ENCODE measurements at regions not wholly inside any gene's neighbourhood (a gene's known extent, or its start where the extent isn't known, plus 50 kb on each side); places are given as distances from the start of the nearest gene placed in this dataset.

GRCh38 chr1:48099072-48099773, 102.0 kb upstream of the TRABD2B start:
- Histone ChIP-seq H3K27ac (ENCODE audit: low read depth, low read length, poor library complexity, severe bottlenecking) (no peak overlapping the region), H3K9me3 (ENCODE audit: low read length) (no peaks in the 10 kb centered on the region), H3K4me2 (ENCODE audit: low read length) (no peak overlapping the region), H3K4me3 (ENCODE audit: low read depth, low read length, poor library complexity, severe bottlenecking) (no peak overlapping the region), H4K20me1 (ENCODE audit: insufficient read depth, low read length) (no peaks in the 10 kb centered on the region), H3K79me2 (ENCODE audit: insufficient read depth, low read depth, low read length) (no peaks in the 10 kb centered on the region), H3K9me2 (ENCODE audit: insufficient read depth, low read length) (no peaks in the 10 kb centered on the region), H2AFZ (ENCODE audit: low read length) (no peak overlapping the region), H3K36me3 (ENCODE audit: insufficient read depth, low read length) (no peaks in the 10 kb centered on the region), H3K4me1 (ENCODE audit: insufficient read depth, low read length, poor library complexity, severe bottlenecking) (no peaks in the 10 kb centered on the region)
- no peak for DNase-seq (ENCODE audit: low spot score)
- BruUV-seq (replicated peaks) = no TSS peak
- ChIA-PET POLR2A (no interaction called here), CTCF (ENCODE audit: unreplicated experiment) (no interaction called here)
- no peak for TF ChIP-seq EZH2phosphoT487 (IDR thresholded peaks at IDR 0.05; ENCODE audit: borderline replicate concordance, low read depth, low read length)
- TF ChIP-seq CTCF (conservative IDR thresholded peaks at IDR 0.05; ENCODE audit: low read length) = no peak
- intact Hi-C loops (cut with micrococcal nuclease; ENCODE audit: unreplicated experiment) = no loop called here

- Histone ChIP-seq H4K20me1 (ENCODE audit: insufficient read depth, low read length) (no peaks in the 10 kb centered on the region), H3K79me2 (ENCODE audit: insufficient read depth, low read depth, low read length) (no peaks in the 10 kb centered on the region), H3K4me3 (ENCODE audit: low read depth, low read length, poor library complexity, severe bottlenecking) (no peak overlapping the region), H2AFZ (ENCODE audit: low read length) (no peak overlapping the region), H3K9me3 (ENCODE audit: low read length) (no peaks in the 10 kb centered on the region), H3K27ac (ENCODE audit: low read depth, low read length, poor library complexity, severe bottlenecking) (no peak overlapping the region), H3K4me2 (ENCODE audit: low read length) (no peak overlapping the region), H3K9me2 (ENCODE audit: insufficient read depth, low read length) (no peaks in the 10 kb centered on the region), H3K4me1 (ENCODE audit: insufficient read depth, low read length, poor library complexity, severe bottlenecking) (no peaks in the 10 kb centered on the region), H3K36me3 (ENCODE audit: insufficient read depth, low read length) (no peaks in the 10 kb centered on the region)
- ChIA-PET CTCF (ENCODE audit: unreplicated experiment) (interaction anchor here (1.1 kb wide), 1 partner anchor 169 kb away, joined by 4 read pairs; no protein-coding TSS in a partner anchor), POLR2A (no interaction called here)
- peak; percentile 62 for DNase-seq (ENCODE audit: low spot score)
- peak; percentile 80 for TF ChIP-seq CTCF (conservative IDR thresholded peaks at IDR 0.05; ENCODE audit: low read length)
- no peak for TF ChIP-seq EZH2phosphoT487 (IDR thresholded peaks at IDR 0.05; ENCODE audit: borderline replicate concordance, low read depth, low read length)
- no TSS peak for BruUV-seq (replicated peaks)
- intact Hi-C loops (cut with micrococcal nuclease; ENCODE audit: unreplicated experiment) = loop anchor here (1.0 to 5.0 kb wide), 2 partner anchors 108 to 143 kb away; no protein-coding TSS in a partner anchor
Observed at GRCh38 chr1:48093696-48094528, 96.7 kb upstream of the TRABD2B start.
